KMS-11 (cell line): ENCODE measurements at regions not wholly inside any gene's neighbourhood (a gene's known extent, or its start where the extent isn't known, plus 50 kb on each side); places are given as distances from the start of the nearest gene placed in this dataset.
"Not testable (repeated sequence)": the region's sequence is repeated elsewhere in the genome, so short reads cannot be mapped to it uniquely, and the experiment has no call there.

Source experiments
- H2AFZ ChIP-seq: fragments of 200-600 bp; sonication (generic); 2 replicates; pipeline ENCODE4 v1.6.1; 2016; ENCODE audit warnings: antibody characterized with exemption, mixed run types, low read depth
- H3K27ac ChIP-seq: fragments of 200-600 bp; sonication (generic); 2 replicates; pipeline ENCODE4 v1.6.1; 2016; ENCODE audit warnings: mild to moderate bottlenecking, mixed run types
- H3K27me3 ChIP-seq: fragments of 200-600 bp; sonication (generic); 2 replicates; pipeline ENCODE4 v1.6.1; 2017; ENCODE audit warnings: mild to moderate bottlenecking, low read depth, mixed run types, moderate library complexity; ENCODE audit not compliant: insufficient read depth
- H3K36me3 ChIP-seq: fragments of 200-600 bp; sonication (generic); 2 replicates; pipeline ENCODE4 v1.6.1; 2017; ENCODE audit warnings: mild to moderate bottlenecking, mixed run types; ENCODE audit not compliant: insufficient read depth
- H3K4me1 ChIP-seq: fragments of 200-600 bp; sonication (generic); 2 replicates; pipeline ENCODE4 v1.6.1; 2016; ENCODE audit warnings: mild to moderate bottlenecking, low read depth, mixed run types; ENCODE audit not compliant: poor library complexity, severe bottlenecking
- H3K4me2 ChIP-seq: fragments of 200-600 bp; sonication (generic); 2 replicates; pipeline ENCODE4 v1.7.0; 2016; ENCODE audit warnings: mild to moderate bottlenecking, mixed run types
- H3K4me3 ChIP-seq: fragments of 200-600 bp; sonication (generic); IDR thresholded peaks from 2 replicates; pipeline ENCODE4 v1.6.1; 2017; ENCODE audit warnings: low read depth, low read length, mixed read lengths; ENCODE audit not compliant: insufficient read depth
- H3K79me2 ChIP-seq: fragments of 200-600 bp; sonication (generic); 2 replicates; pipeline ENCODE4 v1.6.1; 2016; ENCODE audit warnings: low read depth, mixed run types; ENCODE audit not compliant: insufficient read depth
- H3K9ac ChIP-seq: fragments of 200-600 bp; sonication (generic); 2 replicates; pipeline ENCODE4 v1.6.1; 2016; ENCODE audit warnings: mild to moderate bottlenecking, mixed run types
- H4K20me1 ChIP-seq: fragments of 200-600 bp; sonication (generic); 2 replicates; pipeline ENCODE4 v1.6.1; 2016; ENCODE audit warnings: mild to moderate bottlenecking, mixed run types; ENCODE audit not compliant: insufficient read depth
- TF ChIP-seq, protein P1 (sequence below): fragments of 200-600 bp; sonication (generic); conservative IDR thresholded peaks from 2 replicates; pipeline ENCODE4 v1.6.1; 2017; ENCODE audit warnings: low read depth, mild to moderate bottlenecking, antibody characterized with exemption, low read length, moderate library complexity, mixed read lengths

DNA sequence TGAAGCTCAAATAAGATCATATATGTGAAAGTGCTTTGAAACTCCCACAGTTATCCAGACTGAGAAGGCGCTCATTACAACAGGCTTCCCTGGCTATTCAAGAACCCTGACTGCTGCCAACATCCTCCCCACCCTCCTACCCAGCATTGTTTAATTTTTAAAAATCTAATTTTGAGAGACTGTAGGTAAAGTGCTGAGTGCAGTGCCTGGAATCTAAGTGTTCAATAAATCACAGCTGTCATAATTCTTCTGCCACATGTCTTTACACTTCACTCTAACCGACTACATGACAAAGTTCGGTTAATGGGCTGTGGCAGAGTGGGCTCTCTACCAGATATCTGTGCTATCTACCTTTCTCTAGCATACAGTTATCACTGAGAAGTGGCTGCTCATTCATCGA, 255.6 kb upstream of the C9orf72 start:
- Histone ChIP-seq H4K20me1 (no peaks in the 10 kb centered on the region), H3K4me1 (no peaks in the 10 kb centered on the region), H3K4me3 (no peak overlapping the region), H3K79me2 (no peaks in the 10 kb centered on the region), H3K9ac (no peak overlapping the region), H2AFZ (no peak overlapping the region), H3K27me3 (no peaks in the 10 kb centered on the region), H3K36me3 (no peaks in the 10 kb centered on the region), H3K27ac (no peak overlapping the region), H3K4me2 (no peak overlapping the region)
- TF ChIP-seq, protein P1, sequence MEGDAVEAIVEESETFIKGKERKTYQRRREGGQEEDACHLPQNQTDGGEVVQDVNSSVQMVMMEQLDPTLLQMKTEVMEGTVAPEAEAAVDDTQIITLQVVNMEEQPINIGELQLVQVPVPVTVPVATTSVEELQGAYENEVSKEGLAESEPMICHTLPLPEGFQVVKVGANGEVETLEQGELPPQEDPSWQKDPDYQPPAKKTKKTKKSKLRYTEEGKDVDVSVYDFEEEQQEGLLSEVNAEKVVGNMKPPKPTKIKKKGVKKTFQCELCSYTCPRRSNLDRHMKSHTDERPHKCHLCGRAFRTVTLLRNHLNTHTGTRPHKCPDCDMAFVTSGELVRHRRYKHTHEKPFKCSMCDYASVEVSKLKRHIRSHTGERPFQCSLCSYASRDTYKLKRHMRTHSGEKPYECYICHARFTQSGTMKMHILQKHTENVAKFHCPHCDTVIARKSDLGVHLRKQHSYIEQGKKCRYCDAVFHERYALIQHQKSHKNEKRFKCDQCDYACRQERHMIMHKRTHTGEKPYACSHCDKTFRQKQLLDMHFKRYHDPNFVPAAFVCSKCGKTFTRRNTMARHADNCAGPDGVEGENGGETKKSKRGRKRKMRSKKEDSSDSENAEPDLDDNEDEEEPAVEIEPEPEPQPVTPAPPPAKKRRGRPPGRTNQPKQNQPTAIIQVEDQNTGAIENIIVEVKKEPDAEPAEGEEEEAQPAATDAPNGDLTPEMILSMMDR = no peak

DNA sequence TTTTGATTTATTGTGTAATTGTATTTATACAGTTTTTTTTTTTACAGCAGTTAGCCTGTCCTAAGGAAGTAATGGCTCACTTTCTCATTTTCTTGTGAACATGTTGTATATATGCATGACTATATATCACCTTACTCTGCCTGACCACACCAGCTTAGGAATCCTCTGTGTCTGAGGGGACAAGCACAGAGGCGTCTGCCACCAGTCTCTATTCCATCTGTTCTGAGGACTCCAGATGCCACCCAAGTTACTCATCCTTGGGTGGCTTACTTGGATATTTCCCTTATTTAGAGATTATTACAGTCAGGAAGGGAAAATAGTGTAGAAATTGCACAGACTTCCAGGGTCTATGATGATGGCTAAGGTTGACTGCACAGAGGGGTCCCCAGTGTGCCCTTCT, 256.3 kb upstream of the C9orf72 start:
- Histone ChIP-seq H4K20me1 (no peaks in the 10 kb centered on the region), H3K79me2 (no peaks in the 10 kb centered on the region), H3K4me3 (no peak overlapping the region), H3K27me3 (no peaks in the 10 kb centered on the region), H2AFZ (no peak overlapping the region), H3K36me3 (no peaks in the 10 kb centered on the region), H3K27ac (no peak overlapping the region), H3K4me2 (no peak overlapping the region), H3K9ac (no peak overlapping the region), H3K4me1 (no peaks in the 10 kb centered on the region)
- TF ChIP-seq, protein P1 = no peak

DNA sequence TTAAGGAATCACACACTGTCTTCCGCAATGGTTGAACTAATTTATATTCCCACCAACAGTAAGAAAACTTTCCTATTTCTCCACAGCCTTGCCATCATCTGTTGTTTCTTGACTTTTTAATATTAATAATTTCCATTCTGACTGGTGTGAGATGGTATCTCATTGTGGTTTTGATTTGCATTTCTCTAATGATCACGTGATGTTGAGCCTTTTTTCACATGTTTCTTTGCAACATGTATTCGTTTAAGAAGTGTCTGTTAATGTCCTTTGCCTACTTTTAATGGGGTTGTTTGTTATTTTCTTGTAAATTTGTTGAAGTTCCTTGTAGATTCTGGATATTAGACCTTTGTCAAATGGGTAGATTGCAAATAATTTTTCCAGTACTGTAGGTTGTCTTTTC, 258.8 kb upstream of the C9orf72 start:
- H2AFZ ChIP-seq, H3K4me1 ChIP-seq, H3K36me3 ChIP-seq, H3K79me2 ChIP-seq, H3K4me3 ChIP-seq, H3K4me2 ChIP-seq, H3K27me3 ChIP-seq, H3K27ac ChIP-seq, H4K20me1 ChIP-seq, H3K9ac ChIP-seq: not testable (repeated sequence)

DNA sequence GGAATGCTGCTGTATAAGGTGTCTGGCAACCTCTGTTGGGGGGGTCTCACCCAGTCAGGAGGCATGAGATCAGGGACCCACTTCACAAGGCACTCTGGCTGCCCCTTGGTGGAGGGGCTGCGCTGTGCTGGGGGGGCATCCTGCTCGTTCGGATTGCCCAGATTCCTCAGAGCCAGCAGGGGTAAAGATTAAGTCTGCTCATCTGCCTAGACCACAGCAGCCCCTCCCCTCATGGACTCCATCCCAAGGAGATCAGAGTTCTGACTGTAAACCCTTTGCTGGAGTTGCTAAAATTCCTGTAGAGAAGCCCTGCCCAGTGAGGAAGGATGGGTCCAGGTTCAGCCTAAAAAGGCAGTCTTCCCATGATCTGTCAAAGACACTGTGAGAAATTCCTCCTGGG, 262.0 kb upstream of the C9orf72 start:
- H4K20me1 ChIP-seq = no peaks in the 10 kb centered on the region
- no peak overlapping the region for H3K4me3 ChIP-seq
- H3K9ac ChIP-seq = no peak overlapping the region
- H3K4me2 ChIP-seq = no peak overlapping the region
- no peaks in the 10 kb centered on the region for H3K79me2 ChIP-seq
- H3K27ac ChIP-seq = no peak overlapping the region
- no peaks in the 10 kb centered on the region for H3K4me1 ChIP-seq
- no peaks in the 10 kb centered on the region for H3K36me3 ChIP-seq
- H2AFZ ChIP-seq = no peak overlapping the region
- TF ChIP-seq, protein P1 = no peak
- no peaks in the 10 kb centered on the region for H3K27me3 ChIP-seq

DNA sequence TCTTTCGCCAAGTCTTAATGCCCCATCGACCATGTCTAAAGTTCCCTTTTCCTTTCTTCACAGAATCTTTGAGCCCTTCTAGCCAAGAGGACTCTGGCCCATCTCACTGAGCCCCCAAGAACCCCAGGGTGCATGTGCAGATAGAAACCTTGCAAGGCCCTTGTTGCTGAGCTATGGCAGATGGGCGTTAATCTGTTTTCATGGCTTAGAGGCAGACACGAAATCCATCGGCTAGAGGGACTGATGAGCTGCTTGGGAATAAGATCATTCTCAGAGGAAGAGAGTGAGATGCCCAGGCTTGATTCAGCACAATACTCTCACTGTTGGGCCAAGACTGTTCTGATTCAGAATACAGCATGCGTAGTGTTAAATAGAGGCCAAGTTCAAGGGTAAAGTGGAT, 262.5 kb upstream of the C9orf72 start:
- Histone ChIP-seq H3K27me3 (no peaks in the 10 kb centered on the region), H3K79me2 (no peaks in the 10 kb centered on the region), H3K4me1 (no peaks in the 10 kb centered on the region), H3K4me3 (no peak overlapping the region), H3K27ac (no peak overlapping the region), H4K20me1 (no peaks in the 10 kb centered on the region), H3K4me2 (no peak overlapping the region), H2AFZ (no peak overlapping the region), H3K36me3 (no peaks in the 10 kb centered on the region), H3K9ac (no peak overlapping the region)
- TF ChIP-seq, protein P1 = no peak
